ENCODE measurements at regions not wholly inside any gene's neighbourhood (a gene's known extent, or its start where the extent isn't known, plus 50 kb on each side); places are given as distances from the start of the nearest gene placed in this dataset.

DNA sequence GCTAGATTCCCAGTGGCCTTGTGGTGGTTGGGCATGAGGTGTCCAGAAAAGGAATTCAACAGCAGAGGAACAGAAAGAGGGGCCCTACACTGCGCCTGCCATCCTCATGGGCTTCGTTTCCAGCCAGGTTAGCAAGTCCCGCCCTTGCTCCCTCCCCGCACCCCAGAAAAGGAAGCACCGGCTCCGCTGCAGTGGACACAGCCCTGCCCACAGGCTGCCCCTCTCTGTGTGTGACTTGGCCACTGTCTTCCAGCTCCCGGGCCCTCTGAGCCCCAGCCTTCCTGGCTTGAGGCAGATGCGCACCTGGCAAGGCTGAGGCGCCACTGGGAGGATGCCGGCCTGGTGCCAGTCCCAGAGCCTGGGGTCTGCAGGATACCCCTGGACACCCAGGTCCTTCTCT is 305.0 kb upstream of the IRX4 start:
- Histone ChIP-seq H3K4me1 (replicated peaks in 1 of 2) (no peaks in the 10 kb centered on the region), H3K4me3 (no peak overlapping the region), H3K27ac (no peak overlapping the region)
- ATAC-seq (replicated peaks in 6 of 8) = no peak
- 0 to 100% (median 69%) methylated on average over 1 to 6 of the region's 10 CpGs; no CpG with 5 or more reads in 3 of the 10 experiments for WGBS, 10 experiments
- in situ Hi-C loops (cut with MboI; ENCODE audit: low pct_unique_long_range_greater_than_20kb in 2 of 9, low sequenced_read_pairs in 9 of 9, unreplicated experiment in 9 of 9) = no loop called here

DNA sequence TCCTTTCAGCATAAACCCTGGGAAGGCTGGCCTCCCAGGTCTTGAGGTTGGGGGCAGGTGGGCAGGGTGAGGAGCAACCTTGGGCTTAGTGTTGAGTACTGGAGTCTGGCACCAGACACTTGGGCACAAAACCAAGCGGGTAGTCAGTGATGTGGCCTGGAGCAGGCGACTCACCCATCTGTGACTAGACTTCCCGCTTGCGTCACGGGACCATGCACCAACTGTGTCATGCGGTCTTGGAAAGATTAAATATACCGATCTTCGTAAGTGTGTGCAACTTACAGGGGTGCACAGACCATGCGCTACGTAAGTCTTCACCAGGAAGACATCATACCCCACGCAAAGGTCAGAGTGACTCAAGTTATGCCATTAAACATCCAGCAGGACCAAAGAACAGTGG is 304.4 kb upstream of the IRX4 start:
- in situ Hi-C loops (cut with MboI; ENCODE audit: low pct_unique_long_range_greater_than_20kb in 2 of 9, low sequenced_read_pairs in 9 of 9, unreplicated experiment in 9 of 9) = no loop called here
- ATAC-seq (replicated peaks in 6 of 8) = no peak
- WGBS, 10 experiments = 77 to 100% (median 98%) methylated on average over 1 to 7 of the region's 11 CpGs; no CpG with 5 or more reads in 3 of the 10 experiments
- Histone ChIP-seq H3K4me1 (replicated peaks in 1 of 2) (no peaks in the 10 kb centered on the region), H3K27ac (no peak overlapping the region), H3K4me3 (no peak overlapping the region)

DNA sequence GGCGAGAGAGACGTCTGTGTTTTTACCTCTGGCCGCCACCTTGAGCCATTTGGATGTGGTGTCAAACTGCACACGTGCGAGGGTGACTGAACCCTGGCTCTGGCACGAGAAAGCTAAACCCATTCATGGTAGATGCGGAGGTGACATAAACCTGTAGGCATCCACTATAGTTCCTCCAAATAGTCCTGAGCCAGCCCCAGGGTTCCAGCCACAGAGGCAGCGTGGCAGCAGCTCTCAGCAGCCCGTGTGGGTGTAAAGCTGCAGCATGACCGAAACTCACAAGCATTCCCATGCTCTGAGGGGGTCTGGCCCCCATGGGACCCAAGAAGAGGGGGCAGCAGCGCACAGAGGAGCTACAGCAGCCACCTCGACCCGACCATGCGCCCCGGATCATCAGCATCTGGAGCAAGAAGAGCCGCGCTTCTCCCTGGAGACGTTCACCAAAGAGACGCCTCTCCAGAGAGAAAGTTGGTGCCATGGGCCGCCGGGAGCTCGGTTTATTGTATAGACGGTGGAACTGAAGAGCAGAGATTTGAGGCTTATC is 303.8 kb upstream of the IRX4 start:
- no peak for ATAC-seq (replicated peaks in 6 of 8)
- in situ Hi-C loops (cut with MboI; ENCODE audit: low pct_unique_long_range_greater_than_20kb in 2 of 9, low sequenced_read_pairs in 9 of 9, unreplicated experiment in 9 of 9) = no loop called here
- Histone ChIP-seq H3K4me3 (no peak overlapping the region), H3K27ac (no peak overlapping the region), H3K4me1 (replicated peaks in 1 of 2) (no peaks in the 10 kb centered on the region)
- 30 to 100% (median 75%) methylated on average over 2 to 18 of the region's 23 CpGs; no CpG with 5 or more reads in 4 of the 10 experiments for WGBS, 10 experiments

DNA sequence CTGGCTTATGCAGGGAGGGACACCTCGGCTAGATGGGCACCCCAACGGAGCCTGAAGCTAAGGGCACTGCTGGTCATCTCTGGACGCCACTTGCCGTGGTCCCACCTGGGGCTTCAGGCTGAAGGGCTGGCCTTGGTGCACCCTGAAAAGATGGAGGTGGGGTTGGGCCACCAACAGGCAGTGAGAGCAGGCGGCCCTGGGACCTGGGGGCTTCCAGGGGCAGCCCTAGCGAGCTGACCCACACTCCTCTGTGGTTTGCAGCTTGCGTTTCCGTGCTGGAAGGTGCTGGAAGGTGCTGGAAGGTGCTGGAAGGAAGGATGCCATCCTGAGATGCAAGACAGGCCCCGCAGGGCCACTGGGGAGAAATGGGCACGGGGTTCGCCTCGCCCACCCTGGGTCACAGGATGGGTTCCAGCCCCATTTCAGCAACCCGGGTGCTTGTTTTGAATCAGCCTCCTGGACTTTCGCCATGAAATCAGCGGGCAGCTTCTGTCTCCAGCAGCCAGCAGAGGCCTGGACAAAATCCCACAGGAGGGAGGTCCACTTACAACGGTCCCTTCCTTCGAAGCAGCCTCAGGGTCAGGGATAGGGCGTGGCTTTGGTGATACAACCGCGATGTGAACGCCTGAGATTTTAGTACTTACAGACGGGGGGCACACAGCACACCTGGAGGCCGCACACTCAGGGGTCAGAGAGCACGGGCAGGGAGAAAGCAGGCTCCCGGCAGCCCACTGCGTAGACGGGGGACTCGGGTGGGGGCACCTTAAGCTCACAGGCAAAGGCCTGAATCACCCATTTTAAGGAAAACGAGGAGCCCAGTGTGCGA is 303.1 kb upstream of the IRX4 start:
- in situ Hi-C loops (cut with MboI; ENCODE audit: low pct_unique_long_range_greater_than_20kb in 2 of 9, low sequenced_read_pairs in 9 of 9, unreplicated experiment in 9 of 9) = no loop called here
- 18 to 100% (median 59%) methylated on average over 1 to 8 of the region's 30 CpGs; no CpG with 5 or more reads in 2 of the 10 experiments for WGBS, 10 experiments
- Histone ChIP-seq H3K4me1 (replicated peaks in 1 of 2) (no peaks in the 10 kb centered on the region), H3K27ac (no peak overlapping the region), H3K4me3 (no peak overlapping the region)
- ATAC-seq (replicated peaks in 6 of 8) = no peak

DNA sequence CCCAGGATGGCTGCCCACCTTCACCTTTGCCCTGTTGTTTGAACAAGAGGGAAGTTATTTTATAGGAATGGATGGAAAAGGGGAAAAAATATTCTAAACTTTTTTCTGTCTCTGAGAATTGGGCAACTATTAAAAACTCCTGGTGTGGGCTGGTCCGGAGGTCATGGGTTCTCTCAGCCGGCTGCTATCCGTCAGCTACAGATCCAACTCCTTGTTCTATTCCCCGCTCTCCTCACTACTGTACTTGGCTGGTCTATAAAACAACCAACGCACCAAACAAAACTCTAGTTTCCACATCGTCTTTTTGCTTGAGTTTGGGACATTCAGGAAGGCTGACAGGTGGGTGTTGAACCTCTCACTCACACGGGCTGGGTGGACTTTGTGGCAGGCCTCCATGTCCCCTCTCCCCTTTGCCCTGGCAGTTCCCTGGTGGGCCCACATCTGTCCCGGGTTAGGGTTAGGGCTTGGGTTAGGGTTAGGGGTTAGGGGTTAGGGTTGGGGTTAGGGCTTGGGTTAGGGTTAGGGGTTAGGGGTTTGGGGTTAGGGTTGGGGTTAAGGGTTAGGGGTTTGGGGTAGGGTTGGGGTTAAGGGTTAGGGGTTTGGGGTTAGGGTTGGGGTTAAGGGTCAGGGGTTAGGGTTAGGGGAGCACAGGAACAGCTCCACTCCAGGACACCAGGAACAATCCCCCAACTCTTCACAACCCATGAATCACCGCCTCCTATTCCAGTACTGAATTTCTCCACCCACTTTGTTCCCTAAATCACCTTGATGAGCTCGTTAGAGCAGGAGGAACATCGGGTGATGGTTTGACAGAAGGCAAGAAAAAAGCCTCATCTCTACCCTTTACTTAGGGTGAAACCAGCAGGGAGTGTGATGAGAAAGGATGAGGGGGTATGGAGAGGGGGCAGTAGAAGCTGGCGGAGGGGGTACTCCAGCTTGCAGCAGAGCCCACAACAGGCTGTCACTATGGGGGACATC is 302.1 kb upstream of the IRX4 start:
- no peaks in the 10 kb centered on the region for H3K4me1 ChIP-seq (replicated peaks in 1 of 2)
- in situ Hi-C loops (cut with MboI; ENCODE audit: low pct_unique_long_range_greater_than_20kb in 2 of 9, low sequenced_read_pairs in 9 of 9, unreplicated experiment in 9 of 9) = no loop called here
- 33 to 100% (median 82%) methylated on average over 1 to 5 of the region's 12 CpGs; no CpG with 5 or more reads in 1 of the 10 experiments for WGBS, 10 experiments
- no peak overlapping the region for H3K4me3 ChIP-seq
- H3K27ac ChIP-seq = no peak overlapping the region
- no peak for ATAC-seq (replicated peaks in 6 of 8)

DNA sequence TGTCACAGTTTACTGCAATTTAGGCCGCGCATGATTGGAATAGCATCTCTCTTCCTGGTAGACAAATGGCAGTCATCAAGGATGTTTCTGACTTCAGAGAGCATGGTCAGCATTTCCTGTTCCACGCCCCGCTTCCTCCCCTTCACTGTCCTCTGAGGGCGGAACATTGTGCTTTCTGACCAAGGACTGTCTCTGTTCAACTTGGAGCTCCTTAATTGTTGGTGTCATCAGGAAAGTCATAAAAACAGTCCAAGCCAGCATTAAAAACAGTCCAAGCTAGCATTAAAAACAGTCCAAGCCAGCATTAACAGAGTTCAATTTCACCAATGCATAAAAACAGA is 301.3 kb upstream of the IRX4 start:
- WGBS, 10 experiments = 20 to 100% (median 88%) methylated on average over 1 to 4 of the region's 5 CpGs; no CpG with 5 or more reads in 2 of the 10 experiments
- Histone ChIP-seq H3K4me3 (no peak overlapping the region), H3K4me1 (replicated peaks in 1 of 2) (no peaks in the 10 kb centered on the region), H3K27ac (no peak overlapping the region)
- in situ Hi-C loops (cut with MboI; ENCODE audit: low pct_unique_long_range_greater_than_20kb in 2 of 9, low sequenced_read_pairs in 9 of 9, unreplicated experiment in 9 of 9) = no loop called here
- ATAC-seq (replicated peaks in 6 of 8) = no peak

DNA sequence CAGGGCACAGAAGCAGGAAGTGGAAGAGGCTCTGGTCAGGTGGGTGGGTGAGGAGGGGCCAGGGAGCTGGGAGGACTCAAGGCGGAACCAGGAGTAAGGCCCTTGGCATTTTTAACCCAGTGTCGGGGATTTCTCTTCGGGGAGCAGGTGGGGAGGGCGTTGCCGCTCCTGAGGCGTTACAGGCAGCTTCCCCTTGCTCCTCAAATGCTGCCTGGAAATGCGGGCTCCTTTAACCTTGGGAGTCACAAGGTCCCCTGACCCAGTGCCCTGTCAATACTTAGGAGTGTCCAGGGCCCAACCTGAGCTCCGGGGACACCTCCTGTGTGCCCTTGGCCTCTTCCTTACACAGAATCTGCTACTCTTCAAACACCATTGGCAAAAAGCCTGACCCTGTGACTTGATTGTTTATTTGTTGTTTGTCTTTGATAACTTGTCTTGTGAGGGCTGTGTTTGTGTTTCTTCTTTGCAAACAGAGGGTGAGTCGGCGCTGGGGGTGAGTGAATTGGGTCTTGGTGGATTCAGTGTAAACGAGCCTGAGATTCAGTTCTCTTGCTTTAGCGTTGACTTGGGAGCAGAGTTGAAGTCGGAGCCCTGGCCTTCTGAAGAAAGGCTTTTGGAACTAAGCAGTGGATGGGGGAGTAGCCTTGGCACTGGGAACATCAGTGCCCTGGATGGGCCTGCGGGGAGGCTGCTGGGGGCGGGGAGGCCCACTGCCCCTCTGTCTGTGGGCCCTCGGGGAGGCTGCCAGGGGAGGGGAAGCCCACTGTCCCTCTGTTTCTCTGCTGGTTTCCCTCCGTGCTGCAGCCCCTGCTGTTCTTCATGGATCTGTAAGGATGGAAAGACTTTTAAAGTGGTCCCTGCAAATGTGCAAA is 300.7 kb upstream of the IRX4 start:
- peak in 2 of 8 experiments; percentile 24 to 39 for ATAC-seq (replicated peaks in 6 of 8)
- no peak overlapping the region for H3K27ac ChIP-seq
- H3K4me3 ChIP-seq = no peak overlapping the region
- in situ Hi-C loops (cut with MboI; ENCODE audit: low pct_unique_long_range_greater_than_20kb in 2 of 9, low sequenced_read_pairs in 9 of 9, unreplicated experiment in 9 of 9) = no loop called here
- 20 to 80% (median 57%) methylated on average over 2 to 7 of the region's 17 CpGs; no CpG with 5 or more reads in 4 of the 10 experiments for WGBS, 10 experiments
- no peaks in the 10 kb centered on the region for H3K4me1 ChIP-seq (replicated peaks in 1 of 2)

DNA sequence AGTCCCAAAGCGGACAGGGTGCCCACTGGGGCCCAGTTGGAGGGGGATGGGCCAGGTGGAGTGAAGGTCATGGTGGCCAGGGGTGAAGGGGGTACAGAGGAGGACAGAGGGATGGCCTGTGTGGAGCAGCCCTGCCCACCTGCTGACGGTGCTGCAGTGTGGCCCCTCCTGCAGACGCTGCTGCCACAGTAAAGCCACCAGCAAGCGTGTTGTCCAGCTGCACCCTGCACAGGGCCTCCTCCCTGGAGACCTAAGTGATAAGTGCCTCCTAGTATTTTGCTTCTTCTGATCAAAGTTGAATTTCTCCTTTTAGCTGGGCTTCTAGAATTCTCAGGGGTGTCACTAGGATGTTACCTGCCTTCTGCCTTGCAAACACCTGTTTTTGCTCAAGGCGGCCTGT is 299.3 kb upstream of the IRX4 start:
- in situ Hi-C loops (cut with MboI; ENCODE audit: low pct_unique_long_range_greater_than_20kb in 2 of 9, low sequenced_read_pairs in 9 of 9, unreplicated experiment in 9 of 9) = no loop called here
- 0 to 100% (median 25%) methylated on average over 1 of the region's 5 CpGs; no CpG with 5 or more reads in 6 of the 10 experiments for WGBS, 10 experiments
- no peak for ATAC-seq (replicated peaks in 6 of 8)
- no peak overlapping the region for H3K27ac ChIP-seq
- H3K4me3 ChIP-seq = no peak overlapping the region
- H3K4me1 ChIP-seq (replicated peaks in 1 of 2) = no peaks in the 10 kb centered on the region

DNA sequence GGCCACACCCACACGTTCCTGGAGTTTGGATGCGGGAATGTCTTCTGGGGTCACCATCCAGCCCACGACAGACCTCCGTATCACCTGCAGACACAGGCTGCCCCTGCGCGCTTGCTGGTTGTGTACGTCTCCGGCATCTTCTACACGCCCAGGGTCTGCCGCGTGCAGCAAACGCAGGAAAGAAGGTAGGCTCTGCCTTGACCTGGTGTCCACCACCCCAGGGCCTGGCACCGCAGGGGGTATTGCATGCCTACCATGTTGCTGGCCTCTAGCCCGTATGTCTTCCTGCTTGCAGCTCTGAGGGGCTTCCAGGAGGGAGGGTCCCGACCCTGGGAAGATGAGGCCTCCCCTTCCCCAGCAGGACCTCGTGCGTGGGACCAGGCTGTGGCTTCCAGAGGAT is 298.8 kb upstream of the IRX4 start:
- no peak overlapping the region for H3K27ac ChIP-seq
- in situ Hi-C loops (cut with MboI; ENCODE audit: low pct_unique_long_range_greater_than_20kb in 2 of 9, low sequenced_read_pairs in 9 of 9, unreplicated experiment in 9 of 9) = no loop called here
- no peak overlapping the region for H3K4me3 ChIP-seq
- no peaks in the 10 kb centered on the region for H3K4me1 ChIP-seq (replicated peaks in 1 of 2)
- no peak for ATAC-seq (replicated peaks in 6 of 8)
- WGBS, 10 experiments = 44 to 95% methylated on average over 2 to 4 of the region's 17 CpGs; no CpG with 5 or more reads in 8 of the 10 experiments

DNA sequence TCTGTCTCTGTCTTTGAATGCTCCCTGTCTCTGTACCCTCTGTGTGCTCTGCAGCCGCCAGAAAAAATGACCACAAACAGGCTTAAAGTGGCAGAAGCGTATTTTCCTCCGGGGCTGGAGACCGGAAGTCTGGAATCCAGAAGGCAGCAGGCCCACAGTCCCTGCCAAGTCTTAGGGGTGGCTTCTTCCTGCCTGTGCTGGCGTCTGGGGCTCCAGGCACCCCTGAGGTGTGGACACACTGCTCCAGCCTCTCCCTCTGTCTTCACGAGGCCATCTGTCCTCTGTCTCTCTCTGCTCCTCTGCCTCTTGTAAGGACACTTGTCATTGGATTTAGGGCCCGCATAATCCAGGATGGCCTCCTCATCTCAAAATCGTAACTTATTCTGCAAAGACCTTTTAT is 298.4 kb upstream of the IRX4 start:
- ATAC-seq (replicated peaks in 6 of 8) = peak in 1 of 8 experiments; percentile 44
- in situ Hi-C loops (cut with MboI; ENCODE audit: low pct_unique_long_range_greater_than_20kb in 2 of 9, low sequenced_read_pairs in 9 of 9, unreplicated experiment in 9 of 9) = no loop called here
- H3K4me3 ChIP-seq = no peak overlapping the region
- 33 to 76% (median 74%) methylated on average over 2 to 6 of the region's 8 CpGs; no CpG with 5 or more reads in 7 of the 10 experiments for WGBS, 10 experiments
- H3K4me1 ChIP-seq (replicated peaks in 1 of 2) = no peaks in the 10 kb centered on the region
- H3K27ac ChIP-seq = no peak overlapping the region

DNA sequence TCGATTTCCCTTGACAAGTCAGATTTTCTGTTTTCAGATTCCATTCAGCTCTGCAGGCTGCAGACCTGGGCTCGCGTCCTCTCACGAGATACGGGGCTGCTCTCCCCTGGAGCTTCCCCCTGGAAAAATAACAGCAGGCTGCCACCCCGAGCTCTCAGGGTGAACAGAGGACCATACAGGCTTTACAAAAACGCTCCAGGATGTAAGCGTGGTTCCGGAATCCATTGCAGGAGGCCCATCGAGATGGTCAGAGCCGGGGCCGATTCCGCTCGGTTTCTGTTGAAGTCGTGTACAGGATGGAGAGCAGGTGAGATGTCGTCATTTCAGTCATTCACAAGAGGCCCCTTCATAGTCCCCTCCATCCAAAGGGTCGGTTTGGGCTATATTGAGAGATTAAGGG is 297.7 kb upstream of the IRX4 start:
- in situ Hi-C loops (cut with MboI; ENCODE audit: low pct_unique_long_range_greater_than_20kb in 2 of 9, low sequenced_read_pairs in 9 of 9, unreplicated experiment in 9 of 9) = no loop called here
- H3K4me1 ChIP-seq (replicated peaks in 1 of 2) = no peaks in the 10 kb centered on the region
- no peak for ATAC-seq (replicated peaks in 6 of 8)
- 63 to 100% (median 80%) methylated on average over 1 to 17 of the region's 17 CpGs; no CpG with 5 or more reads in 5 of the 10 experiments for WGBS, 10 experiments
- no peak overlapping the region for H3K4me3 ChIP-seq
- no peak overlapping the region for H3K27ac ChIP-seq

DNA sequence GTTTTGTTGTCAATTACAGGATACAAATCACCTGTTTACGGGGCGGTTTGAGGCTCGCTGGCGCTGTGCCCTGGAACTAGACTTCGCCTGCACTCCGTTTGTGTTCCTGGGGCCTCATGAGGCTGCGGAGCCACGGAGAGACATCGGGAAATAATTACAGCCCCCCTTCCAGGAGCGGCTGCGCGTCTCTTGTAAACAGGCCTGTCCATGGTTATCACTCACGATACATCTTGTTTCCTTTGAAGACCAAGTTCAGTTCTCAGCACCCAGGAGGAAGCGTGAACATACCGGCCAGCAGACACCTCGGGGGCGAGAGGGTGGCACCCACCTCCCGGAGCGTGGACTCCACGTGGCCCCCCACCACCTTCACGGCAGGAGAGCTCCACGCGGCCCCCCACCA is 297.1 kb upstream of the IRX4 start:
- in situ Hi-C loops (cut with MboI; ENCODE audit: low pct_unique_long_range_greater_than_20kb in 2 of 9, low sequenced_read_pairs in 9 of 9, unreplicated experiment in 9 of 9) = no loop called here
- Histone ChIP-seq H3K27ac (no peak overlapping the region), H3K4me3 (no peak overlapping the region), H3K4me1 (replicated peaks in 1 of 2) (no peaks in the 10 kb centered on the region)
- no peak for ATAC-seq (replicated peaks in 6 of 8)
- 23 to 92% (median 80%) methylated on average over 1 to 8 of the region's 23 CpGs; no CpG with 5 or more reads in 5 of the 10 experiments for WGBS, 10 experiments

Measured in motor neuron (in vitro differentiated cells).